CD14-positive monocyte (primary cell): ENCODE measurements at regions not wholly inside any gene's neighbourhood (a gene's known extent, or its start where the extent isn't known, plus 50 kb on each side); places are given as distances from the start of the nearest gene placed in this dataset.

Source experiments
- DNase-seq, 3 donors: peaks; one replicate each; pipeline ENCODE4 v3.0.0-alpha.2; 2011 to 2022
- H2AFZ ChIP-seq: 2 replicates; pipeline ENCODE4 v1.6.0; 2012; ENCODE audit warnings: mild to moderate bottlenecking, low read depth, low read length, inconsistent platforms; ENCODE audit not compliant: insufficient read depth, poor library complexity, severe bottlenecking
- H3K27ac ChIP-seq, 2 donors: 1 replicate in 1 of 2; 2 replicates in 1 of 2; pipeline ENCODE4 v1.5.1; 2012 to 2013; ENCODE audit warnings: low read length in 2 of 2, control low read depth in 1 of 2, inconsistent platforms in 1 of 2, low read depth in 1 of 2, mild to moderate bottlenecking in 1 of 2
- H3K27me3 ChIP-seq, 2 donors: one replicate each; pipeline versions ENCODE4 v1.6.0 to v1.6.1; 2011 to 2013; ENCODE audit warnings: low read length in 2 of 2; ENCODE audit not compliant: control insufficient read depth in 2 of 2, insufficient read depth in 2 of 2
- H3K36me3 ChIP-seq, 2 donors: replicated peaks in 1 of 2; 1 replicate in 1 of 2; 2 replicates in 1 of 2; pipeline versions ENCODE4 v1.5.1 to v1.6.1; 2012 to 2013; ENCODE audit warnings: low read length in 2 of 2, control low read depth in 1 of 2, inconsistent platforms in 1 of 2, mild to moderate bottlenecking in 1 of 2; ENCODE audit not compliant: insufficient read depth in 2 of 2, control insufficient read depth in 1 of 2
- H3K4me1 ChIP-seq, 2 donors: 1 replicate in 1 of 2; 2 replicates in 1 of 2; pipeline versions ENCODE4 v1.5.1 to v1.6.1; 2012 to 2013; ENCODE audit warnings: low read length in 2 of 2, control low read depth in 1 of 2, inconsistent platforms in 1 of 2, mild to moderate bottlenecking in 1 of 2, moderate library complexity in 1 of 2; ENCODE audit not compliant: insufficient read depth in 2 of 2, control insufficient read depth in 1 of 2
- H3K4me2 ChIP-seq: replicated peaks from 2 replicates; pipeline ENCODE3; 2012; ENCODE audit warnings: low read length, moderate library complexity, mild to moderate bottlenecking; ENCODE audit not compliant: poor library complexity, severe bottlenecking; ENCODE audit errors: extremely low read depth
- H3K4me3 ChIP-seq, 3 experiments: fragments of 200-600 bp in 1 of 3; sonication (generic) in 1 of 3; replicated peaks in 1 of 3; 1 replicate in 2 of 3; 2 replicates in 1 of 3; pipeline ENCODE4 v1.5.1; 2011 to 2013; ENCODE audit warnings: low read length in 3 of 3, mild to moderate bottlenecking in 3 of 3, control low read depth in 2 of 3, low read depth in 2 of 3, inconsistent platforms in 1 of 3, moderate library complexity in 1 of 3
- H3K79me2 ChIP-seq: 2 replicates; pipeline ENCODE4 v1.6.0; 2012; ENCODE audit warnings: mild to moderate bottlenecking, control low read depth, inconsistent platforms, low read length, moderate library complexity; ENCODE audit not compliant: insufficient read depth
- H3K9ac ChIP-seq: 2 replicates; pipeline ENCODE4 v1.6.0; 2017; ENCODE audit warnings: low read length, mild to moderate bottlenecking; ENCODE audit not compliant: insufficient read depth, poor library complexity, severe bottlenecking
- H3K9me3 ChIP-seq, 2 donors: replicated peaks in 1 of 2; 1 replicate in 1 of 2; 2 replicates in 1 of 2; pipeline versions ENCODE4 v1.5.1 to v1.6.1; 2012 to 2013; ENCODE audit warnings: low read length in 2 of 2, control low read depth in 1 of 2; ENCODE audit not compliant: control insufficient read depth in 1 of 2, insufficient read depth in 1 of 2
- H4K20me1 ChIP-seq: 2 replicates; pipeline ENCODE4 v1.6.0; 2012; ENCODE audit warnings: mild to moderate bottlenecking, low read length, control low read depth, moderate library complexity; ENCODE audit not compliant: insufficient read depth
- H3K27ac Mint-ChIP-seq, 7 donors: one replicate each; pipeline ENCODE4 v1.8.0; 2020; ENCODE audit warnings: mild to moderate bottlenecking in 7 of 7, mixed read lengths in 7 of 7, moderate library complexity in 6 of 7, inconsistent platforms in 2 of 7
- H3K27me3 Mint-ChIP-seq, 3 donors: one replicate each; pipeline ENCODE4 v1.8.0; 2021 to 2022; ENCODE audit warnings: low read depth in 3 of 3, mild to moderate bottlenecking in 3 of 3, mixed read lengths in 3 of 3, moderate library complexity in 3 of 3, inconsistent platforms in 1 of 3
- H3K36me3 Mint-ChIP-seq, 2 donors: one replicate each; pipeline ENCODE4 v1.8.0; 2020; ENCODE audit warnings: mixed read lengths in 2 of 2, inconsistent platforms in 1 of 2, mild to moderate bottlenecking in 1 of 2
- H3K4me1 Mint-ChIP-seq: one replicate; pipeline ENCODE4 v1.8.0; 2020; ENCODE audit warnings: mild to moderate bottlenecking, mixed read lengths
- H3K4me3 Mint-ChIP-seq, 2 donors: one replicate each; pipeline ENCODE4 v1.8.0; 2020; ENCODE audit warnings: mild to moderate bottlenecking in 2 of 2, mixed read lengths in 2 of 2, moderate library complexity in 1 of 2
- H3K9me3 Mint-ChIP-seq, 7 donors: one replicate each; pipeline ENCODE4 v1.8.0; 2020 to 2022; ENCODE audit warnings: mixed read lengths in 7 of 7, mild to moderate bottlenecking in 6 of 7, moderate library complexity in 6 of 7, inconsistent platforms in 2 of 7
- CTCF ChIP-seq: fragments of 200-600 bp; IDR thresholded peaks from one replicate; pipeline ENCODE4 v1.8.0; 2022; ENCODE audit warnings: antibody characterized with exemption, mild to moderate bottlenecking
- WGBS: methylation state at CpG from one replicate; pipeline ENCODE4 v1.1.5; 2013; ENCODE audit warnings: missing lambda C conversion rate; ENCODE audit not compliant: insufficient coverage; 5-methylcytosine and 5-hydroxymethylcytosine counted together
- intact Hi-C, 2 donors: fragments of 100-400 bp; cut with micrococcal nuclease; formaldehyde crosslinking; loops; one replicate each; pipeline versions ENCODE4 v1.15.0 to v1.15.1; 2023

GRCh38 chr2:29991086-29991485 lies 69.7 kb upstream of the ALK start:
- 88% methylated on average over 1 of the region's 3 CpGs for WGBS
- no peak overlapping the region for H3K4me2 ChIP-seq
- H3K36me3 Mint-ChIP-seq: no peaks in the 10 kb centered on the region
- H3K36me3 ChIP-seq: no peaks in the 10 kb centered on the region
- no peak overlapping the region for H3K27ac ChIP-seq
- no peaks in the 10 kb centered on the region for H3K27me3 ChIP-seq
- no peak for TF ChIP-seq CTCF
- H3K9me3 ChIP-seq: no peaks in the 10 kb centered on the region
- H3K4me3 Mint-ChIP-seq: no peak overlapping the region
- no peak overlapping the region for H3K9ac ChIP-seq
- no peak overlapping the region for H3K27ac Mint-ChIP-seq
- peaks cover 0 to 4% (median 0%) of the 10 kb centered on the region in 3 donors for H3K27me3 Mint-ChIP-seq
- intact Hi-C loops: no loop called here
- H3K9me3 Mint-ChIP-seq: peaks cover 0 to 1% (median 0%) of the 10 kb centered on the region in 7 donors
- no peak for DNase-seq
- H2AFZ ChIP-seq: no peak overlapping the region
- H4K20me1 ChIP-seq: no peaks in the 10 kb centered on the region
- no peaks in the 10 kb centered on the region for H3K4me1 ChIP-seq
- no peaks in the 10 kb centered on the region for H3K79me2 ChIP-seq
- no peak overlapping the region for H3K4me3 ChIP-seq
- no peaks in the 10 kb centered on the region for H3K4me1 Mint-ChIP-seq

- H3K4me3 Mint-ChIP-seq: no peak overlapping the region
- TF ChIP-seq CTCF: no peak
- no peaks in the 10 kb centered on the region for H3K79me2 ChIP-seq
- H3K27ac Mint-ChIP-seq: no peak overlapping the region
- no peaks in the 10 kb centered on the region for H3K4me1 Mint-ChIP-seq
- peaks cover 0 to 5% (median 5%) of the 10 kb centered on the region in 3 donors for H3K27me3 Mint-ChIP-seq
- no peak for DNase-seq
- no peaks in the 10 kb centered on the region for H3K36me3 ChIP-seq
- no peaks in the 10 kb centered on the region for H4K20me1 ChIP-seq
- H2AFZ ChIP-seq: no peak overlapping the region
- H3K9me3 Mint-ChIP-seq: peaks cover 0 to 15% (median 6%) of the 10 kb centered on the region in 7 donors
- no peak overlapping the region for H3K4me2 ChIP-seq
- 71% methylated on average over 1 of the region's 1 CpG for WGBS
- peaks cover 0 to 3% of the 10 kb centered on the region in 2 donors for H3K27me3 ChIP-seq
- H3K36me3 Mint-ChIP-seq: no peaks in the 10 kb centered on the region
- H3K9me3 ChIP-seq: no peaks in the 10 kb centered on the region
- intact Hi-C loops: no loop called here
- no peak overlapping the region for H3K9ac ChIP-seq
- no peaks in the 10 kb centered on the region for H3K4me1 ChIP-seq
- H3K4me3 ChIP-seq: no peak overlapping the region
- H3K27ac ChIP-seq: no peak overlapping the region
These were observed 73.9 kb upstream of the ALK start for GRCh38 chr2:29995241-29995640.
